HepG2 (cell line): ENCODE measurements at regions not wholly inside any gene's neighbourhood (a gene's known extent, or its start where the extent isn't known, plus 50 kb on each side); places are given as distances from the start of the nearest gene placed in this dataset.

Experiments used
- ATAC-seq: fragments of 200-7000 bp; cut with Tn5 transposase; 3 replicates; pipeline ENCODE4 v1.9.1; 2020; ENCODE audit warnings: mild to moderate bottlenecking, moderate library complexity
- BruUV-seq: library from RNA; stranded (reverse); fragments of 400-500 nt; replicated peaks from 2 replicates; lab custom pipeline; 2021; lab: Mats Ljungman, UMichigan
- CTCF ChIA-PET: fragments of 300-600 bp; formaldehyde crosslinking; extraction: SDS; loops from one replicate; lab custom pipeline; 2021; ENCODE audit warnings: low total read pairs, inconsistent platforms, low intra/inter-chr PET ratio; lab: Yijun Ruan, JAX
- POLR2A ChIA-PET: fragments of 350-600 bp; sonication (Branson Sonifier 250); formaldehyde crosslinking; loops from one replicate; lab custom pipeline; 2020; ENCODE audit warnings: antibody characterized with exemption, inconsistent platforms; lab: Yijun Ruan, JAX
- DNase-seq: peaks from one replicate; pipeline ENCODE4 v3.0.0-alpha.2; 2015; ENCODE audit warnings: low spot score
- FAIRE-seq: peaks from 3 replicates; lab custom pipeline; 2011; peaks lifted over from hg19 to GRCh38; lab: Jason Lieb, UNC
- H2AFZ ChIP-seq: one replicate; pipeline ENCODE4 v1.6.1; 2011; ENCODE audit warnings: low read length, inconsistent platforms
- H3K27ac ChIP-seq: fragments of 300-600 bp; 3 replicates; pipeline ENCODE4 v1.8.0; 2011; ENCODE audit warnings: mixed run types, mild to moderate bottlenecking, mixed read lengths, low read length, inconsistent platforms; ENCODE audit not compliant: insufficient read depth; ENCODE audit errors: extremely low read length
- H3K27me3 ChIP-seq, 2 experiments: fragments of 200-600 bp in 1 of 2; 2 replicates in 1 of 2; 3 replicates in 1 of 2; pipeline versions ENCODE4 v1.6.0 to v1.8.0; 2011; ENCODE audit warnings: low read length in 2 of 2, mild to moderate bottlenecking in 2 of 2, moderate library complexity in 2 of 2, inconsistent platforms in 1 of 2; ENCODE audit not compliant: insufficient read depth in 2 of 2, control insufficient read depth in 1 of 2
- H3K36me3 ChIP-seq, 2 experiments: fragments of 200-600 bp in 1 of 2; replicated peaks in 1 of 2; 2 replicates in 1 of 2; 3 replicates in 1 of 2; pipeline versions ENCODE4 v1.5.1 to v1.8.0; 2011; ENCODE audit warnings: low read length in 2 of 2, inconsistent platforms in 1 of 2; ENCODE audit not compliant: insufficient read depth in 2 of 2, control insufficient read depth in 1 of 2
- H3K4me1 ChIP-seq: 2 replicates; pipeline ENCODE4 v1.5.1; 2012; ENCODE audit warnings: low read length, inconsistent platforms; ENCODE audit not compliant: insufficient read depth
- H3K4me2 ChIP-seq: 2 replicates; pipeline ENCODE4 v1.6.0; 2011; ENCODE audit warnings: low read depth, low read length, inconsistent platforms
- H3K4me3 ChIP-seq, 3 experiments: fragments of 200-600 bp in 1 of 3; sonication (generic), shearing (Covaris generic) in 1 of 3; replicated peaks in 1 of 3; 2 replicates each; pipeline ENCODE4 v1.5.1; 2011 to 2016; ENCODE audit warnings: low read length in 3 of 3, inconsistent platforms in 2 of 3, low read depth in 2 of 3, mild to moderate bottlenecking in 2 of 3, control low read depth in 1 of 3, mixed read lengths in 1 of 3; ENCODE audit not compliant: insufficient read depth in 1 of 3
- H3K79me2 ChIP-seq: one replicate; pipeline ENCODE4 v1.6.1; 2011; ENCODE audit warnings: low read length, inconsistent platforms; ENCODE audit not compliant: insufficient read depth
- H3K9ac ChIP-seq: 2 replicates; pipeline ENCODE4 v1.6.0; 2011; ENCODE audit warnings: mild to moderate bottlenecking, low read depth, low read length, inconsistent platforms; ENCODE audit not compliant: insufficient read depth
- H3K9me3 ChIP-seq: 2 replicates; pipeline ENCODE4 v1.5.1; 2012; ENCODE audit warnings: mild to moderate bottlenecking, low read length
- H4K20me1 ChIP-seq: 2 replicates; pipeline ENCODE4 v1.6.0; 2011; ENCODE audit warnings: inconsistent platforms, mild to moderate bottlenecking, low read length, moderate library complexity; ENCODE audit not compliant: insufficient read depth
- ISX ChIP-seq: sonication (generic); formaldehyde crosslinking; conservative IDR thresholded peaks from 2 replicates; pipeline ENCODE4 v1.5.0; 2020; ENCODE audit warnings: missing genetic modification reagents
- KAT8 ChIP-seq: IDR thresholded peaks from 2 replicates; pipeline ENCODE4 v1.6.1; 2016; ENCODE audit warnings: missing genetic modification reagents, missing compliant biosample characterization
- KDM4B ChIP-seq: sonication (generic); formaldehyde crosslinking; IDR thresholded peaks from 2 replicates; pipeline ENCODE4 v1.4.0; 2020; ENCODE audit warnings: missing genetic modification reagents
- KLF12 ChIP-seq: sonication (generic); formaldehyde crosslinking; IDR thresholded peaks from 2 replicates; pipeline ENCODE4 v1.4.0; 2020; ENCODE audit warnings: missing genetic modification reagents, borderline replicate concordance
- MAF1 ChIP-seq: sonication (generic); formaldehyde crosslinking; IDR thresholded peaks from 2 replicates; pipeline ENCODE4 v1.5.0; 2020; ENCODE audit warnings: missing genetic modification reagents, borderline replicate concordance
- MAFF ChIP-seq: IDR thresholded peaks from 2 replicates; pipeline ENCODE4 v1.6.1; 2011; ENCODE audit warnings: low read depth, low read length, improper control_type of control experiment
- MAFK ChIP-seq, 2 experiments: IDR thresholded peaks in 1 of 2; conservative IDR thresholded peaks in 1 of 2; 2 replicates each; pipeline ENCODE4 v1.6.1; 2011; ENCODE audit warnings: improper control_type of control experiment in 2 of 2, low read length in 2 of 2
- PAWR ChIP-seq: sonication (generic); formaldehyde crosslinking; IDR thresholded peaks from 2 replicates; pipeline ENCODE4 v1.4.0; 2020; ENCODE audit warnings: missing genetic modification reagents, mild to moderate bottlenecking, borderline replicate concordance
- ZKSCAN1 ChIP-seq: fragments of 150-350 bp; IDR thresholded peaks from 2 replicates; pipeline ENCODE4 v1.6.1; 2014; ENCODE audit warnings: low read length
- ZNF329 ChIP-seq: sonication (generic); formaldehyde crosslinking; IDR thresholded peaks from 2 replicates; pipeline ENCODE4 v1.9.0; 2021; ENCODE audit warnings: low read depth, mild to moderate bottlenecking, missing genetic modification reagents
- ZNF354B ChIP-seq: sonication (generic); formaldehyde crosslinking; IDR thresholded peaks from 2 replicates; pipeline ENCODE4 v1.8.0; 2022; ENCODE audit warnings: mild to moderate bottlenecking, missing genetic modification reagents
- ZNF44 ChIP-seq: sonication (generic); formaldehyde crosslinking; IDR thresholded peaks from 2 replicates; pipeline ENCODE4 v1.5.1; 2020; ENCODE audit warnings: mild to moderate bottlenecking, missing genetic modification reagents
- ZNF530 ChIP-seq: sonication (generic); formaldehyde crosslinking; IDR thresholded peaks from 2 replicates; pipeline ENCODE4 v1.5.0; 2020; ENCODE audit warnings: low read depth, mild to moderate bottlenecking, missing genetic modification reagents
- WGBS: methylation state at CpG from one replicate; pipeline ENCODE4 v1.1.6; 2017; ENCODE audit warnings: low lambda C conversion rate; 5-methylcytosine and 5-hydroxymethylcytosine counted together
- in situ Hi-C: cut with HindIII; loops from 2 replicates; pipeline ENCODE4 v1.10.0; 2017; ENCODE audit warnings: low pct_unique_long_range_greater_than_20kb; ENCODE audit not compliant: extremely low pct_ligation_motif_present
- intact Hi-C: fragments of 100-400 bp; cut with micrococcal nuclease; formaldehyde crosslinking; loops from one replicate; pipeline ENCODE4 v1.10.0; 2022; ENCODE audit not compliant: unreplicated experiment
- TF ChIP-seq, protein P1 (sequence below): IDR thresholded peaks from 2 replicates; pipeline ENCODE4 v1.6.1; 2016; ENCODE audit warnings: missing biosample characterization, missing genetic modification reagents, low read depth
- TF ChIP-seq, protein P2 (sequence below): IDR thresholded peaks from 2 replicates; pipeline ENCODE4 v1.6.1; 2016

DNA sequence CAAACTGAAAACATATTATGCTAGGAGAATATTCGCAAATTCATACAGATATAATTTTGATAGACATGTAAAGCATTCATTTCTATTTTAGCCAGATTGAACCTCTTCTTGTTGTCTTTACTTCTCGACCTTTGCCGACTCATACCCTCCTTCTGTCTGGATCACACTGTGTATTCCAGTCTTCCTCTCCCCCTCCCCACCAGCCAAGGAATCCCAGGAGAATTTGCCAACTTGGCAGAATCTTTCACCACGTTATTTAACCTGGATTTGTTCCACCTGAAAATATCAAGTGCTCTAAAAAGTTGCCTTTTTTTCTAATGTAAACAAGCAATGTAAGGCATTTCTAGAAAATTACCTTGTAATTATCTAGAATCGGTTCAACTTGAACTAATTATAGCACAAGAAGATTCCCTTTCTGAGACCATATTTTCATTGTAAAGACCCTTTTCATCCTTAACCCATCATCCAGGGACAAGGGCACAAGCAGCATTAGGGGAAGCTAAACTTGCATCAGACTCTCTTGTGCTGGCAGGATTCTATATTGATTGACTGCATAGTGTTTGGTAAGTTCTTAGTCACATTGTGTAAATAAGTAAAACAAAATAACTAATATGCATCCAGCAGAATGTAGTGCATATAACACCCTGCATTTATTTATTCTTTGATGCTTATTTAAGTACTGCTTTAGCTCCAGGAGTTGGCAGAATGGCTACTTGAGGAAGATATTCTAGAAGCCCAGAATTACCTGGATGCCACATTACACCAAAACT lies 1328.7 kb upstream of the NXPH2 start:
- Histone ChIP-seq H3K36me3 (no peaks in the 10 kb centered on the region), H3K4me3 (no peak overlapping the region), H3K27me3 (no peaks in the 10 kb centered on the region), H3K4me1 (no peaks in the 10 kb centered on the region), H3K9me3 (no peaks in the 10 kb centered on the region), H2AFZ (no peak overlapping the region), H3K4me2 (no peak overlapping the region), H3K79me2 (no peaks in the 10 kb centered on the region), H4K20me1 (no peaks in the 10 kb centered on the region), H3K27ac (no peak overlapping the region), H3K9ac (no peak overlapping the region)
- WGBS: 2% methylated on average over 5 of the region's 5 CpGs
- in situ Hi-C loops (no loop called here), intact Hi-C loops (no loop called here)
- BruUV-seq: no TSS peak
- POLR2A ChIA-PET: no interaction called here
- DNase-seq (no peak), FAIRE-seq (no peak), ATAC-seq (no peak)
- CTCF ChIA-PET: no interaction called here
- TF ChIP-seq PAWR (CRISPR knock-in tag): no peak
- no peak for TF ChIP-seq ZNF354B (CRISPR knock-in tag)
- TF ChIP-seq MAFK (conservative IDR thresholded peaks at IDR 0.05 in 1 of 2, IDR thresholded peaks at IDR 0.05 in 1 of 2; ENCODE audit: low read length in 2 of 2): peak; percentile 81 to 83
- no peak for TF ChIP-seq MAF1 (CRISPR knock-in tag)
- no peak for TF ChIP-seq KAT8
- TF ChIP-seq MAFF: peak; percentile 79
- TF ChIP-seq ZNF329 (CRISPR knock-in tag): no peak
- no peak for TF ChIP-seq ZKSCAN1
- TF ChIP-seq KDM4B (CRISPR knock-in tag): no peak
- TF ChIP-seq ISX (CRISPR knock-in tag): no peak

DNA sequence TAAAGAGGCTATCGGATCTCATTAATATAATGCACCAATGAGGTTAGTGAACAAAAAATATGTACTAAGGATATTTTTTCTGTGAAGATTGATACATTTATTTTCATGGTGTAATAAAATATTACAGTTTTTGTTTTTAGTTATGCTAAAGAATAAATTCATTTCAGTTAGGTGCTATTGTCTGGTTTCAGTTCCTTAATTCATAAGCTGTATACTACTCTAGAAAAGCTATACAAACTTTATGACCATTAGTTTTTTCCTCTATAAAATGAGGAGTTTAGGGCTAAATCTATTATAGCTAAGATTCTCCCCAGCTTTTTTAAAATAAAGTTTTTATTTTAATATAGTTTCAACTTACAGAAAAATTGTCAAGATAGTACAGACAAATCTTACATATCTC lies 1311.7 kb upstream of the NXPH2 start:
- intact Hi-C loops: no loop called here
- no peak overlapping the region for H3K9ac ChIP-seq
- WGBS: 4% methylated on average over 1 of the region's 1 CpG
- H3K36me3 ChIP-seq: no peaks in the 10 kb centered on the region
- H3K9me3 ChIP-seq: no peaks in the 10 kb centered on the region
- H3K4me3 ChIP-seq: no peak overlapping the region
- DNase-seq (no peak), FAIRE-seq (no peak), ATAC-seq (no peak)
- BruUV-seq: no TSS peak
- no peaks in the 10 kb centered on the region for H3K4me1 ChIP-seq
- ChIA-PET POLR2A (no interaction called here), CTCF (no interaction called here)
- H3K79me2 ChIP-seq: no peaks in the 10 kb centered on the region
- no peak overlapping the region for H2AFZ ChIP-seq
- no peak overlapping the region for H3K4me2 ChIP-seq
- in situ Hi-C loops: no loop called here
- no peaks in the 10 kb centered on the region for H3K27me3 ChIP-seq
- H4K20me1 ChIP-seq: no peaks in the 10 kb centered on the region
- no peak overlapping the region for H3K27ac ChIP-seq
- TF ChIP-seq, protein P1, sequence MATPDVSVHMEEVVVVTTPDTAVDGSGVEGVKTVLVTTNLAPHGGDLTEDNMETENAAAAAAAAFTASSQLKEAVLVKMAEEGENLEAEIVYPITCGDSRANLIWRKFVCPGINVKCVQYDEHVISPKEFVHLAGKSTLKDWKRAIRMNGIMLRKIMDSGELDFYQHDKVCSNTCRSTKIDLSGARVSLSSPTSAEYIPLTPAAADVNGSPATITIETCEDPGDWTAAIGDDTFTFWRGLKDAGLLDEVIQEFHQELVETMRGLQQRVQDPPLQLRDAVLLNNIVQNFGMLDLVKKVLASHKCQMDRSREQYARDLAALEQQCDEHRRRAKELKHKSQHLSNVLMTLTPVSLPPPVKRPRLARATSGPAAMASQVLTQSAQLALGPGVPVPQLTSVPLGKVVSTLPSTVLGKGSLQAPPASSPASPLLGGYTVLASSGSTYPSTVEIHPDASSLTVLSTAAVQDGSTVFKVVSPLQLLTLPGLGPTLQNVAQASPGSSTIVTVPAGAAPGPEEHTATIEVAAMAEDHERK (CRISPR knock-in tag): no peak
- TF ChIP-seq ZNF530 (CRISPR knock-in tag) (no peak), ZNF44 (CRISPR knock-in tag) (no peak), KLF12 (no peak)
- TF ChIP-seq, protein P2, sequence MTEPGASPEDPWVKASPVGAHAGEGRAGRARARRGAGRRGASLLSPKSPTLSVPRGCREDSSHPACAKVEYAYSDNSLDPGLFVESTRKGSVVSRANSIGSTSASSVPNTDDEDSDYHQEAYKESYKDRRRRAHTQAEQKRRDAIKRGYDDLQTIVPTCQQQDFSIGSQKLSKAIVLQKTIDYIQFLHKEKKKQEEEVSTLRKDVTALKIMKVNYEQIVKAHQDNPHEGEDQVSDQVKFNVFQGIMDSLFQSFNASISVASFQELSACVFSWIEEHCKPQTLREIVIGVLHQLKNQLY (CRISPR knock-in tag): no peak
